ENCODE measurements at regions not wholly inside any gene's neighbourhood (a gene's known extent, or its start where the extent isn't known, plus 50 kb on each side); places are given as distances from the start of the nearest gene placed in this dataset.

GRCh38 chr13:40469581-40470310 is 196.7 kb downstream of the FOXO1 start:
- no peak for DNase-seq

DNA sequence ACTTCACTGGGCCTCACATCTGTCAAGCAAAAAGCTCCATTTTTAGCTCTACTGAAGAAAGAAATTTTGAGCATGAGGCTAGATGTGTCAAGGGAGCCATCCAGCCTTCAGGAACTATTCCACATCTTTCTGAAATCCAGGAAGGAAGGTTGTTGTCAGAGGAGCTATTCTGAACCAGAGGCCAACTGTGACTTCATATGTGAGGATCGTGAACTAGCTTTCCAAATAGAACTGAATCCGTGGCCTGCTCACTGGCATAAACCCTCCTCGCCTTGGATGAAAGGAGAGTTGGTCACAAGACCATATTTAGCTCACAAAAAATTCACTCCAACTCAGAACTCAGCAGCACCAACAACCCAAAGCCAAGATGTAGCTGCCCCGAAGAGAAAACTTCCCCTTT is 195.8 kb downstream of the FOXO1 start:
- no peak for DNase-seq

GRCh38 chr13:40471076-40471475 is 195.4 kb downstream of the FOXO1 start:
- DNase-seq, result no peak

DNA sequence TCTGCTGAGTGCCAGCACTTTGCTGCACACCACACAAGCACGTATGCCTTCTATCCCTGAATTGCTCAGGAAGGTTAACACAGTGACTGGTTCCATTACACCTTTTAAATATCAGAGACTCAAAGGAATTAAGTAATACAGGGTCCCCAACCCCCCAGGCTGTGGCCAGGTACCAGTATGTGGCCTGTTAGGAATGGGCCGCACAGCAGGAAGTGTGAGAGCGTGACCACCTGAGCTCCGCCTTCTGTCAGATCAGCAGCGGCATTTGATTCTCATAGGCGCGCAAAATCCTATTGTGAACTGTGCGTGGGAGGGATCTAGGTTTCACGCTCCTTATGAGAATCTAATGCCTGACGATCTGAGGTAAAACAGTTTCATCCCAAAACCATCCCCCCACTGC is 194.5 kb downstream of the FOXO1 start:
- no peak for DNase-seq

DNA sequence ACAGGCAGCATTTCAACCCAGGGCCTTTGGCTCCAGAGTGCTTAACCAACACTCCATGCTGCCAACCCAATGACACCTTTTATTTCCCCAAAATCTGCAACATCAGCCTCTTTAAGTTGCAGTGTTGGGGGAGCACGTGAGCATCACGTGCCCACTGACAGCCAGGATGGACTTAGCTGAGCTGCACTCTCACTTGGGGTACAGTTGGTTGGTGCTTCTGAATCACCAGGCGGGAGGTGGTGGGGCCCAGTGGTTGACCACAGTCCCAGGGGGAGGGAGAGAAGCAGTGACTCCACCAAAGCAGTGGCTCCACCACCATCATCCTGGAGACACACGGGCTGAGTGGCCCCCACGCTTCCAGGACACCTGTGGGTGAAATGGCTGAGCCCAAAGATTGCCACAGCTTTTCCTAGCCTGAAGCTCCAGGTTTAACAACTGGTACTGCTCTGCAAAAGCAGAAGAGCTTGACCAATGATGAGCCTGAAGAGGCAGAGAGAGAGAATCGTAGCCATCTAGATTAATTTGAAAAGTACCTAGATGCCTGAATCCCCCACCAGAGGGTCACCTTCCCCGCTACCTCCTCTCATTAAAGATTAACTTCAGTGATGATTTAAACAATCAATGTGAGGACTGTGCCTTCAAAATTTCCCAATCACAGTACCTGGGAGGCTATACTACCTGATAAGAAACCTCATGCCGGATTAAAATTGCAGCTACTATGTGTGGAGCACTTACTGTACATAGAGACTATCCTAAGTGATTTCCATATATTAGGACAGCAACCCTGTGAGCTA is 193.8 kb downstream of the FOXO1 start:
- no peak for DNase-seq

DNA sequence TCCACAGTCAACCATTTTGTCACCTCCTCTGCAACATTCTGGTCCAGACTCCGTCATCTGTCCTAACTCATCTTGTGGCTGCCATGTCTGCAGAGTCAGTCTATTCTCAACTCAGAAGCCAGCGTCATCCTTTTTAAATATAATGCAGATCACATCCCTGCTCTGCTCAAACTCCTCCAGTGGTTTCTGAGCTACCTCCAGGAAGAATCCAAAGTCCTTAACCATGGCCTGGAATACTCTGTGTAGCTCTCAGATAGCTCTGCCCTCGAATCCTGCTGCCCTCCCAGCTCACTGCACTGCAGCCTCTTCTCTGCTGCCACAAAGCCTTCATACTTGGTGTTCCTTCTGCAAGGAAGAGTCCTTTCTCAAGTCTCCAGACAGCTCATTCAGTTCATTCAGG is 190.8 kb downstream of the FOXO1 start:
- no peak for DNase-seq

DNA sequence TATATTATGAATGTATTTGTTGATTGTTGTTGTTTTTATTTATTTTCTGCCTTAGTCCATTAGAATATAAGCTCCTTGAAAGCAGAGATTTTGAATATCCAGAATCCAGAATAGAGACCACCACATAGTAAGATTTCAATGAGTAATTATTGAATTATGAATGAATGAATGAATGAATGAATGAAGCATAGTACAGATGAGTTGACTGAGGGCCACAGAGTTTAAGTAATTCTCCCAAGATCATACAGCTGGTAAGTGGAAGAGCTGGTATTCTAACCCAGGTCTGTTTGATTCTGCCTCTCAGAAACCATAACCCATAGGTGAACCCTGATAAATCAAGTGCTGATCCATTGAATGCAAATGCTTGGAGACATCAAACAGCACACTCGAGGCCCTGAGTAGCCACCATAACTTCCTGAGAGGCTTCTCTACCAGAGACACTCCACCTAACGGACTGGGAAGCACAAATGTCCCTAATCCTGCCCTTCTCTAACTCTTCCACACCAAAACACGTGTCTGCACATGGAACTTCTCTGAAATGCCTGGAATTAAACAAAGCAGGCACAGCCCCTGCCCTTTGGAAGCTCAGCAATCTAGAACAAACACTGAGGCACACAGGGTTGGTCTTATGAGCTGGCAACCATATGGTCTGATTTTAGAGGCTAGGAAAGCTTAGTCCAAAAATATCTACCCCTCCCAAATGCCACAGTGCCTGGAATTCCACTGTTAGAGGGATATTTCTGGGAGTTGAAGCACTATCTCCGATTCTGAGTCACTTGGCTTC is 190.1 kb downstream of the FOXO1 start:
- DNase-seq, result no peak

- DNase-seq, result no peak
Measured at GRCh38 chr13:40477623-40478608, 188.5 kb downstream of the FOXO1 start.

DNA sequence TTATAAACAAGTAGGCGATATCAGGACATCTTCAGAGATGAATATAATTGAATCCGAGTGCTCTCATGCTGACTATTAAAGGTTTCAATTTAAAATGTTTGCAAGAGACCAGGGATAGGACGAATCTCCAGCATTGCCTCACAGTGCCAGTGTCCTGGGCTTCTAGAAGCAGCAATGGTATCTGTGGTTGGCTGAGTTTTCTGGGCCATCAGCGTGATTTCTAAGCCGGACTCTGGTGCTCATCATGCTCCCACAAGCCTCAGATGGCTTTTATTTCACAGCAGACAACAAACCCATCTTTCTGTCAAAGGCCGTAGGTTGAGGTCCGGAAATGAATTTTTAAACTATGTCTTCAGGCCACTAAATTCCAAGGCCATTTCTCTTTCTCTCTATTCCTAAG is 187.7 kb downstream of the FOXO1 start:
- no peak for DNase-seq

DNA sequence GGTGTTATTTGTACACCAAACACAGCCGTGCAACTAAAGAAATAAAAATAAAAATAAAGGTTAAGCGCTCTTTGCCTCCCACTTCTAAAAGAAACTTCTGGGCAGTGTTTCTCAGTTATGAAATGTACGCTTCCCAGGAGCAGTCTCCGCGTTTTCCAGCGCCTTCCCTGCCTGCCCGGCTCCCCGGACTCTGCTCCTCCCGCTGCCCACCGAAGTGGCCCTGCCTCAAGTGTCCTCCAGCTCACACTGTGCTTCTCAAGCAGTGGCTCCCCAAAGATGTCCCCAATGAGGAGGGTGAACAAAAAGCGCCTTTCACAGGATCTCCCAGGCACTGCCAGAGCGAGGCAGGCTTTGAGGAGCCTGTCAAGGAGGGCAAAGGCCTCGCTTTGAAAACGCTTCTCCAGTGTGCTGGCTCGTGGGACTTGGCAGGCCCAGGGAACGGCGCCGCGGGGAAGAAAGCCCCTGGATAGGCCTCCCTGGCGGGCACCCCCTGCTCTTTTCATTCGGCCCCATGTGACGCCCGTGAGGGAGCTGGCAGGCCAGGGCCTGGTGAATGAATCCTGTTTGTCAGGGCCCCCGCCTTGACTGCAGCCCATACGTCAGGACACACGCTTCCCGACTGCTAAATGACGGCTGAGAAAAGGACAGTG is 187.1 kb downstream of the FOXO1 start:
- DNase-seq, result no peak

DNA sequence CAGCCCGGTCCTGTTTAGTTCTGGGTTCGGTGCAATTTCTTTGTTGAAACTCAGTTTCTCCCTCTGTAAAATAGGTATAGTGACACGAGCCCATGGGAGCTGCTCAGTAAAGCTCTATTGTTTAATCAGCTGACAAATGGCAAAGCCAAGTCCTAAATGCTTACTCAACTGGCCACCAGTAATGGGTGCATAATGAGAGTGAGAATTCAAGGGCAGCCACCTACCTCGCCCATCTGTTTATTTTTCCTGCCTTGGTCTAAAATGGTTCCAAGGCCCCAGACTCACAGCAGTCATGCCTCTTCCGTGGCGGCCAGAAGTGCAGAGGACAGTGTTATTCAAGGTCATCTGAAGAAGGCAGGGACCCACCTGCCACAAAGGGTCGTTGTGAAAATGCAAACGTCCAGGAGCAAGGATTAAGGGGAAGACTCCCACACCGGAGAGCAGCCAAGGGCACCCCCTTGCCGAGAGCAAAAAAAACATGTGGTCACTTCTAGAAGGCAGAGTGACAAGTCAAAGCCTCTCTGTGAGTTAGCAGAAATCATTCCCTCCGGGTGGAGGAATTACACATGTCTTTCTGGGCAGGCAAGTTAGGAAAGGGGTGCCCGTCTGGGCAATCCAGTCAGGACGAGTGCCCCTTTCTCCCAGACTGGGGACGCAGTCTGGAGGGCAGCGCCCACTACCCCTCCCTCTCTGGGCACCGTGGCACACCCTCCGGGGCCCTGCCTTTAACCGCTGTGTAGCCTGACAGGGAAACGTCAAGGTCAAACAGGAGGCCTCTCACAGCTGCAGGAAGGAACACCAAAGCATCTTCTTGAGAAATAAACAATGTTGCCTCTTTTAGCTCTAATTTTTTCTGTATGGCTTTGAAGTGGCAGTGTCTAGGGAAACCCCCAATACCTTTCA is 186.2 kb downstream of the FOXO1 start:
- no peak for DNase-seq

GRCh38 chr13:40480915-40481516 is 185.4 kb downstream of the FOXO1 start:
- DNase-seq, result no peak

GRCh38 chr13:40483601-40484000 is 182.8 kb downstream of the FOXO1 start:
- DNase-seq, result no peak

GRCh38 chr13:40484101-40484800 is 182.2 kb downstream of the FOXO1 start:
- no peak for DNase-seq

- DNase-seq, result no peak
Measured at GRCh38 chr13:40484974-40485373, 181.5 kb downstream of the FOXO1 start.

- no peak for DNase-seq
Measured at GRCh38 chr13:40485611-40486517, 180.6 kb downstream of the FOXO1 start.

- no peak for DNase-seq
Measured at GRCh38 chr13:40486518-40487163, 179.8 kb downstream of the FOXO1 start.

DNA sequence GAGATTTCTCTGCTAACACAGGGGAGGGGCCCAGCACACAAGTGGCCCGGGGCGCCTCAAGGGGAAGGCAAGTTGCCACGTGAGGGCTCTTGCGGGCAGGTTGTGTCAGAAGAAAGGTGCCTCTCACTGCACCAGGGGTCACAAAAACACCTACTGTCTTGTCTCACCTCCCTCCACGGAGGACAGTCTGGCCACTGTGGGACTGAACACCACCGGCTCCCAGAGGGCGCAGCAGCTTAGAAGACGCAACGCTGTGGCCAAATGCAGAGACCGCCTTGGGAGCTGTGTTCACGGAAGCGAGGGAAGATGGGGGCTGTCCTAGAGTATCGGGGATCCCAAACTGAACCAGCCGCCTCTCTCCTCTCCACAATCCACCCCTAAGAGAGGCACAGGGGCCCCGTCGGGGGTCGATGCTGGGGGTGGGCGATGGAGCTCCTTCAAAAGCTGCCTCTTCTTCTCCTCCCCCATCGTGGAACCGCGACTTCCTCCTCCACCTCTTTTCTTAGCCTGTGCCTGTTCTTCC is 177.5 kb downstream of the FOXO1 start:
- no peak for DNase-seq

Data from activated gamma-delta T cell (primary cell).